DMS79 treated with DMSO at 0.1 percent for 48 hours (cell line): ENCODE measurements at regions not wholly inside any gene's neighbourhood (a gene's known extent, or its start where the extent isn't known, plus 50 kb on each side); places are given as distances from the start of the nearest gene placed in this dataset.
A peak's percentile ranks its signal among the peaks of the same experiment; 100 is the strongest.

Experiments used
- DNase-seq: peaks from one replicate; lab custom pipeline; 2025; lab: John Stamatoyannopoulos, UW

DNA sequence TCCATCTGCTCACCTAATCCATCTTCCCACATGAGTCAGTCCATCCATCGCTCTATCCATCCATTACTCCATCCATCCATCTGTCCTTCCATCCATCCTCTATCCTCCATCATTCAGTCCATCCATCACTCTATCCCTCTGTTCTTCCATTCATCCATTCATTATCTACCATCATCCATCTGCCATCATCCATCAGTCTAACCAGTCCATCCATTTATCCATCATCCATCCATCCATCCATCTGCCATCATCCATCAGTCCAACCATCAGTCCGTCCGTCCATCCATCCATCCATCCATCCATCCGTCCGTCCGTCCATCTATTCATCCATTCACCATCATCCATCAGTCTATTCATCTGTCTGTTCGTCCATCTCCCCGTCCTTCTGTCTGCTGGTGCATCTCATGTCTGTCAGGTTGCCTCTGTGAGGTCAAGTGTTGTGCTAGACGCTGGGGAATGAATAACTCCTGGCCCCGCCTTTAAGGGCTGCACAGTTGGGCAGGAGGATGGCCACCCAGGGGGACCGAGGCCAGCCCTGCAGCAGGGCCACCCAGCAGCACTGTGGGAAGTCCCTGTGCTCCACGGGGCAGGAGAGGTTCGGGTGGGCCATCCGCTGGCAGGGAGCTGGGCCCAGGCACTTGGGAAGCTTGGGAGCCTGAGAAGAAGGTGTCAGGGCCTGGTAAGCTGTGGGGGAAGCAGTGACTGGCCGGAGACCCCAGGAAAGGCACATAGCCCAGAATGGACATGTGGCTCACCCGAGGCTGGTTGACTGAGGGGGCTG lies 137.1 kb downstream of the CTTN start:
- no peak for DNase-seq

DNA sequence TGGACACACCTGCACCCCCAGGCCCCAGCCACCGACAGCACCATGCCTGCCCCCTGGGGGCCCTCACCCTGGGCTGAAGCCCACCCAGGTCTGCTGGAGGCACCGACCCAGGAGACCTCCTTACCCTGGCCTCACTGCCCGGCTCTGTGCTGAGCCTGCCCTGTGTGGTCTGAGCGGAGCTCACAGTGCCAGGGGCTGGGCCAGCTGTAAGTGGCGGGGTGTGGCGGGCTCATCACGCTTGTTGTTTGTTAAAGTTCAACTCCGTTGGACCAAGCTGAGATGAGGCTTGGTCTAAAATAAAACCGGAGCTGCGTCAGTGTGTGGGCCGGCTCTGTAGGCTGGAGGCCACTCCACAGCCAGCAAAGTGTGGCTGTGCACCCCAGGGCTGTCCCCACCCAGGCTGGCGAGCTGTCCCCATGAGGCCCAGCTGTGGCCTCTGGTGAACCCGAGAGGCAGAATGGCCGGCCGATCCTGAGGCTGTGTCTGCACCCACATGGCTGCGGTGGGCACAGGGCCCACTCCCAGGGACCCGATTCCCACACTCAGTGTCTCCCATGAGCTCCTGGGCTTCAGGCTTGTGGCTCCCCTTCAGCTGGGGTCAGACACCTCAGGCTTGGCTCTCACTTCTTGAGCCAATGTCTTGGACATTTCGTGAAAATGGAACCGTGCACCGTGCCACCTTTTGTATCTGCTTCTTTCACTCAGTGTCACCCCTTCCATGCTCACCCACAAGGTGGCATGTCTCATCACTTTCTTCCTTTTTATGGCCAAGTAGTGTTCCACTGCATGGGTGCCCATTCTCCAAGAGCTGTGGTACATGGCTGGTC lies 137.9 kb downstream of the CTTN start:
- no peak for DNase-seq

DNA sequence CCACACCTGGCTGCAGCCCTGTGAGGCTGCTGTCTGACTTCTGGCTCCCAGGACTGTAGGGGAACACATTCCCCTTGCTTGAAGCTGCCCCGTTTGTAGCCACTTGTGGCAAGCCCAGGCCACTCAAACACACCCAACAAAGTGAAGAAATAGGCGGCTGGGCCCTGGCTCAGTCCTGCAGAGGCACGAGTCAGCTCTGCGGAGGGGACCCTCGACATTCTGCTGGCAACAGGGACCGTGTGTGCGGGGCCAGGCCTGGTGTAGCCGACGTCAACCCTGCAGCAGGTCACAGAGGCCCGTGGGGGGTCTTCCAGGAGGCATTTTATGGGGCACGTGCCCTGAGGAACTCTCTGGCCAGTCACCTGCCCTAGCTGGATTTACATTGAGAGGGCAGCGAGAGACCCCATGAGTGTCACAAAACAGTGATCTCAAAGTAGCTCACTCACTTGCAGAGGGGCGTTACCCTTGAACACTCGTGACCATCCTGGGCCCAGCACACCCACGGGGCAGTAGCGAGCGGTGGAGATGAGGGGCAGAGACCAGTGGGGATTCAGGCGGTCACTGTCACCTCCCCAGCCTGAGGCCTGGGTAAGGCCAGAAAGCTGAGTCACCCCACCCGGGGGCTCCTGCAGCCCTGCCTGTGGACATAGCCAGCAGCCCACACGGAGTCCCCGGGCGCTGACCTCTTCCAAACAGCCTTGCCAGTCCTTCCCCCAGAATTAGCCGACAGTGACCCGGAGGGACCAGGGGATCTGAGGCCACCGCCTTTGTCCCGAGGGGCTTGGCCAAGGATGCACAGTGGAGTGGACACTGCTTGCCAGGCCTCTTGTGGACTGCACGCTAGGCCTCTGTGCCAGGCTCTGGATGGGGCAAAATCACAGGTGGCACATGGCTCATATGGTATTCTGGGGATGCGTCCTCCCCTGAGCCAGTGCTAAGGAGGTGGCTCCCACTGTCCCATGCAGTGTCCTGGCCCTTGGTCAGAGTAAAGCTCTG lies 139.5 kb downstream of the CTTN start:
- DNase-seq: no peak

DNA sequence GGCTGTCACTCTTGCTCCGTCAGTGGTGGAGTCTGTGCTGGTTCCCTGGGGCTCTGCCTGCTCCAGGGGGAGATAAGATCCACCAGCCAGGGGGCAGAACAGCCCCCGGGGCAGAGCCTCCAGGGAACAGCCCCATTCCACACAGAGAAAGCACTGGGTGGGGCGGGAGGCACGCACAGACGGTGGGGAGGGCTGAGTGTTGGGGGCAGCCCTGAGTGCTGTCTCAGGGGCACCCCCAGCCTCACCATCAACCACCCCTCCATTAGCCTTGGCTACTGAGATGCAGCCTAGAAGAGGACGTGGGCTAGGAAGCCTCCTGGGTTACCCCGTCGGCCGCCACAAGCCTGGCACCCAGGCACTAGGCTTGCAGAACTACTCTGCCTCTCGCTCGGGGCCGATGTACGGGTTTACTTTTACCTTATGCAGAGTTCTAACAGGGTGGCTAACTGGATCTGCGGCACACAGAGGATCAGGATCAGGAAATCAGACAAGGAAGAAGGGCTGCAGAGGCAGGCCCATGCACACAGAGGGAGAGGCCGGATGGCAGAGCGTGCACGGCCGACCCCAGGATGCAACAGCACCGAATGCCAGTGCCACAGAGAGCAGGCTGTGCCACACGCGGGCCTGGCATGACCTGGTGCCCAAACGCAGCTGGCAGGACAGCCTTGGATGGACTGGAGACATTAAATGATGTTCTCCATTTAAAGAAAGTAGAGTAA lies 140.5 kb downstream of the CTTN start:
- DNase-seq: no peak

DNA sequence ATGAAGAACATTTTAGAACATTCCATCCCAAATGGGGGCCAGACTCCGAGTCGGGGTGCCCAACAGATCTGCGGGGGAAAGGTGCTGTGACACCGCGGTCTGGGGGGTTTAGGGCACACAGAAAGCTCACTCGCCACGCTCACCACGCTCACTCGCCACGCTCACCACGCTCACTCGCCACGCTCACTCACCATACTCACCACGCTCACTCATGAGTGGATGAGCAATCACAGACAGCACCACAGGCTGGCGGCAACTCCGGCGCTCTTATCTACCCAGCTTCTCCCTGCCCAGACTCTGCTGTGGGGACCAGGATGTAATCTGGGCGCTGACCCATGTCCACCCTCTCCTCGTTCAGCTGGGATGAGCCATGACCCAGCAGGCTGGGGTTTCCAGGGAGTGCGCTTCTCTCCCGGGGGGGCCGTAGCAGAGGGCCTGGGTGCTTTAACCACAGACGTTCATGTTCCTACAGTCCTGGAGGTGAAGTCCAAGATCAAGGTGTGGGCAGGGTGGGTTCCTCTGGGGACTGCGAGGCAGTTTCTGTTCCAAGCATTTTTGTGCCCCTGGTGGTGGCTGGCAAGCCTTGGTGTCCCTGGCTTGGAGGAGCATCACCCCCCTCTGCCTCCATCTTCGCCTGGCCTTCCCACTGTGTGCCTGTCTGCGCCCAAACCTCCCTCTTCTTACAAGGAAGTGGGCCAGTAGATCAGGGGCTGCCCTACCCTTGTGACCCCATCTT lies 141.2 kb downstream of the CTTN start:
- no peak for DNase-seq

DNA sequence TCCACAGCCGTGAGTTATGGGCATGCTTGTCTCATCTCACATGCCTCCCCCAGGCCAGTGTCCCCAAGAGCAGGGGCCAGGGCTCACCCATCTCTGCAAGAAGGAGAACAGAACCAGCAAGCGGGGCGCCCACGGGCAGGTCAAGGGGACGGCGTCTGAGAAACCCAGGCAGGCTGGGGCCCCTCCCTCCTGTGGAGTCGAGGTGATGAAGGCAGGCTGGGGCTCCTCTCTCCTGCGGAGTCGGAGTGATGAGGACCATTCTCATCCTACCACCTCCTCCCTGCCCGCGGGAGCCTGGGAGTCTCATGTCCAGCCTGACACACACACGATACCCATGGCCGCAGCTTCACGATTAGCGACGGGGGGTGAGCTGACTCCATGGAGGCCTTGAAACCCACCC lies 141.9 kb downstream of the CTTN start:
- no peak for DNase-seq

DNA sequence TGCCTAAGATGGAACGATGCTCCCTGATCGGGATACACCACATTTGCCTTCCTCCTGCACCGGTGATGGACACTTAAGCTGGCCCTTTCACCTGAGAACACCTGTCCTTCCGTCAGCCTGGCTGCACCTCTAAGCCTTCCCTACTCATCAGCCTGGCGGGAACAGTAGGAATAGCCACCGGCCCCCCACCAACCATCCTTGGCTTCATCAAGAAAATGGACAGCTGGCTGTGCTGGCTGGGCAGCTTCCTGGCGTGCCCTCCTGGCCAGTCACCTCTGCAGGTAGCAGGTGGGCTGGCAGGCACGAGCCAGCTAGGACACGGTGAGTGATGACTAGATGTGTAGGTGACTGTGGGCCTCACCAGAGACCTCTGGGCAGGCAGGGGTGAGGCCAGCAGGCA lies 142.8 kb downstream of the CTTN start:
- no peak for DNase-seq

DNA sequence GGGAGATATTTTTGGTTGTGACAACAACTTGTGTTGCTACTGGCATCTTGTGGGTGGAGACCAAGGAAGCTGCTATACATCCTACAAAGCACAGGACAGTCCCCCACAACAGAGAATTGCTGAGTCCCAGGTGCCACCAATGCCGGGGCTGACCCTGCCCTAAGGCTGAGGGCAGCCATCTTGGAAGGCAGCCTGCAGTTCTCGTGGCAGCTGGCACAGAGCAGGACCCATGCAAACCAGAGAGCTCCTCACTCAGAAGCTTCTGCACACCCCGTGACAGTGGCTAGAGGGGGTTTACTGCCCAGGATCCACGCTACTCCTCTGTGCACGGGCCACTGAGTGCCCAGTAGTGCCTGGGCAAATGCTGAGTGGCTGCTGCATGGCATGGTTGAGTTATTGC lies 143.4 kb downstream of the CTTN start:
- no peak for DNase-seq

DNA sequence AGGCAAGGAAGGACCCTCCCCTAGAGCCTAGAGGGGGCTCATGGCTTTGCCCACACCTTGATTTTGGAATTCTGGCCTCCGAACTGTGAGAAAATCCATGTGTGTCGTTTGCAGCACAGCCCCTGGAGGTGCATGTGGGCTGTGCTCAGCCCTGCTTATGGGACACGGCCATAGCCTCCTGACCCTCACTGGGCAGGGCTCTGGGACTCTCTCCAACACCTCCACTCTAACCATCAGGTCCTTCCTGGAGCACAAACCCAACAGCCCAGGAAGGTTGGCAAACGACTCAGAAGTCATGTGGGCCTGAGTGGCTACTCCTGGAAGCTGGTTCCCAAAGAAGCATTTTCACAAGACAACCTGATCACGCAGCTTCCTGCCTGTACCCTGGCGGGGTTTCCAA lies 144.1 kb downstream of the CTTN start:
- no peak for DNase-seq

DNA sequence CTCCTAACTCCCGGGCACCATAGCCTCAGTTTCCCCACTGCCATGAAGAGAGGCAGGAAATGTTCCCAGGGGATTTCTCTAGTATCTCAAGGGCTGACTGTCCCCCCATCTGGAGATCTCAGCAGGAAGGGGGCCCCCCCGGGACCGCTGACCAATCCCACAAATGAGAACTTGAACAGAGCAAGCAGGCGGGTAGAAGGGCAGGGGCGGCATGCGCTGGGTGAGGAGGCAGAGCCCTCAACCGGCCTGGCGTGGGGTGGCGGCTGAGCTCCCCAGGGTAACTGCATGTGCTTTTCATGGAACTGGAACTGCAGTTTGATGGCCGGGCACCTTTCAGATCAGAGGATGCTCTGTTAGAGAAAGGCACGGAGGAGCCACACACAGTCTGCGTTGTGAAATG lies 144.5 kb downstream of the CTTN start:
- no peak for DNase-seq

DNA sequence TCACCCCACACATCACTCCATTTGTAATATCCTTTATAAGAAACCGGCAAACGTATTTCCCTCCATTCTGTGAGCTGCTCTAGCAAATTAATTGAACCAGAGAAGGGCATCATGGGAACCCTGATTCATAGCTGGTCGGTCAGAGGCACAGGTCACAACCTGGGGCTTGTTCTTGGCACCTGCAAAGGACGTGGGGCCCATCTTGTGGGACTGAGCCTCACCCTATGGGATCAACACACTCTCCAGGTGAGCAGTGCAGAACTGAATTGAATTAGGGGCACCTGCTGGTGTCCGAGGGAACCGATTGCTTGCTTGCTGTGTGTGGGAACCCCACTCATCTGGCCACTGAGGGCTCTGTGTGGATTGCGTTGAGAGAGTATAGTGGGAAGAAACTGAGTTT lies 145.3 kb downstream of the CTTN start:
- DNase-seq: no peak

DNA sequence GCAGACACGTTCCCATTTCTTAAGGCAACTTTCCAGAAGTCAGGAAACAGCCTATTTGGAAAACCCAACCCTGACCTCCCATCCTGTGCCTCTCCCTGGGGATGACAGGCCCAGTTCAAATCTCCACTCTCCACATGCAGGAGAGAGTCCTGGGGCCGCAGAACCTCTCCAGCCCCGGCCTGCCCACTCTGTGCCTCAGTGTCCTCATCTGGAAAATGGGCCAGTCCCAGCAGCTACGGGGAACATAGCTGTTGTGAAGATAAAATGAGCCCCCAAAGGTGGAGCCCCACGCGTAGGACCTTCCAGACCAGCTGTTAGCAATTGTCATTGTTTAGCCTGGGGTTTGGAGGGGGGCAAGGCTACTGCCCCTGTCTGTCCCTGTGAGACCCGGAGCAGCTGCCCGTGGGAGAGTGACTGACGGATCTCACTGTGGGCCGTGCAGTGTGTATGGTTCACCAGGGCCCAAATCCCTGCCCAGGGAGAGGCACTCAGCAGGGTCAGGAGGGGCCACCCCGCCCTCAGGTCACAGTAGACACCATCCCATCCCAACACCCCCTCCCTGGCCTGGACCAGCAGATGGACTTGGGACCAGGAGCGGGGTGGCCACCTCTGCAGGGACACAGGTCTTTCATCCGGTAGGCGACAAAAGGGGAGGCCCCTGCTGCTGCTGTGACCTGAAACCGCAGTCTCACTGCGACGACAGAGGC lies 145.9 kb downstream of the CTTN start:
- no peak for DNase-seq

DNA sequence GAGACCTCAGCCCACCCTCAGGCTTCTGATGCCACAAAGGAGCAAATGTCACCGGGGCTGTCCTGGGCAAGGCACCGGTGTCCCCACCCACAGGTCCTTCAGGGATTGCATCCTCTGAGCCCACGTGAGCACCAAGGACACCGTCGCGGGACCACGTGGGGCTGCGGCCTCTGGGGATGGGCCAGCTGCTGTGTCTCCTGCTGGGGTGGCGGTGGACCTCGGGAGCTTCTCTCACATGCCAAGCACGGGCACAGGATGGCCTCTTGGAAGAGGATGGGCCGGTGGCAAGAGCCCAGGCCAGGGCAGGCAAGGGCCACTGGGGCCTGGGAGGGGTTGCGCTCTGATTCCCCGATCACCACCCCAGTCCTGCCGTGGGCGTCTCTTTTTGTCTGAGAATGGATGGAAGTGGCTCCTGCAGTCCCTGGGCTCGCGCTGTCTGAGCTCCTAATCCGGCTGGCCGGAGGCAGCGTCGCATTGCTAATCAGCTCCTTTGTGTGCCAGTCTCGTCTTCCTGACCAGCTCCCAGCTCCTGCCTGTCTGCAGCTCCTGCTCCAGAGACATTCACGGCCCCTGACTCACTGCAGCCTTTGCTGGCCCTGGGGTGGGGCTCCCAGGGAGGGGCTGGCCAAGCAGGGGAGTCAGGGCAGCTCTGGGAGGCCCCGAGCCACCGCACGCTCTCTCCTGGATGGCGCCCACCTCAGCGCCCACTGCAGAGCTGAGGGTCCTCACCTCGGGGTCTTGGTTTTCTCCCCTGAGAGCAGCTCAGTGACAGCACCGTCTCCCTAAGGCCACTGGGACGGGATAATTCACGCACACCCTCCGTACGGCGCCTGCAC lies 146.7 kb downstream of the CTTN start:
- DNase-seq: no peak

DNA sequence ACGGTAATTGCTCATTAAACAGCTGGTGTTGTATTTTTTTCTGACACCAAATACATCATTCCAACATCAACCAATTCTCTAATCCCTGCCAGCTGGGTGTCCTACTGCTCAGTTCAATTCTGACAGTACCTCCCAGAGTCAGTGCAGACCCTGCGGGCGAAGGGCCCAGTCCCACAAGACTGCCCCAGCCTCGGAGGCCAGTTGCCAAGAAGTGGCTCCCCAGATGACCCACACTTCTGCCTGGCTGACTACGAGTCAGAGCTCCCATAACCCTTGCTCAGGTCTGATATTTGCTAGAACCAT lies 147.2 kb downstream of the CTTN start:
- no peak for DNase-seq

DNA sequence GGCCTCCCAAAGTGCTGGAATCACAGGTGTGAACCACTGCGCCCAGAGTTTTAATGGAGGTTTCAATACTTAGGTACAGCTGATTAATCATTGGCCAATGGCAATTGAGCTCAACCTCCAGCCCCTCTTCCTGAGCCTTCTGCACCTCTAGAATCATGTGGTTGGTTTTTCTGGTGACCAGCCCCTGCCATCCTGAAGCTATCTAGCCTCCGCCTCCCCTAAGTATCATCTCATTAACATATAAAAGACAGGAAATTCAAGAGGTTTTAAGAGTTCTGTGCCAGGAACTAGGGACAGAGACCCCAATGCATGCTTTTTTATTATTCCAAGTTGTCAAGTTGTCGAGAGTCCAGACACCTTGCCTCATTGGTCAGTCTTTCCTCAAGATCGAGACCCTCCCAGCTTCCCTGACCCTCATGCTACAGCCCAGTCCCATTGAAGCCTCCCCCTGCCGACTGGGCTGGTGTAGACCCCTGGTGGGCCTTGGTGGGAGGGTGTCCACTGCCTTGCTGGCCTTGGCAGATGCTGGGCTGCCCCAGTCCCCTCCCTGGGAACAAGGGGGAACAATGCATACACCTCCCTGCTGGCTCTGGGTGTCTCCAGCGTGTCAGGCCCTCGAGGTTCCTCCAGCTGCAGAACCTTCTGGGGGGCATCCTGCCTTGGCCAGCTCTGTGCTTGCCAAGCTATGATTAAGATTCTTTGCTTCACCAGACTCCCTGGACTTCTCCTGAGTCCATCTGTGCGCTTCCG lies 148.0 kb downstream of the CTTN start:
- DNase-seq: no peak

DNA sequence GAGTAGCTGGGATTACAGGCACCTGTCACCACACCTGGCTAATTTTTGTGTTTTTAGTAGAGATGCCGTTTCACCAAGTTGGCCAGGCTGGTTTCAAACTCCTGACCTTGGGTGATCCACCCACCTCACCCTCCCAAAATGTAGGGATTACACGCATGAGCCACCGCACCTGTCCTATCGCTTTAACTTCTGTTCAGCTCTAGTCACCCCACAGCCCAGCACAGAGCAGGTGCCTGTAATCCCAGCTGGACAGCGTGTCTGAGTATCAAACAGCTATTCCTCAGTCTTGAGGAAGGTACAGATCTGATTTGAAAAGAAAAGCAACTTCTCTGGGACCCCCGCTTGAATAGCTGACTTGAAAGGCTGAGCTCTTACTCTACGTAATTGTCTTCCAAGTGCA lies 149.1 kb downstream of the CTTN start:
- DNase-seq: no peak

DNA sequence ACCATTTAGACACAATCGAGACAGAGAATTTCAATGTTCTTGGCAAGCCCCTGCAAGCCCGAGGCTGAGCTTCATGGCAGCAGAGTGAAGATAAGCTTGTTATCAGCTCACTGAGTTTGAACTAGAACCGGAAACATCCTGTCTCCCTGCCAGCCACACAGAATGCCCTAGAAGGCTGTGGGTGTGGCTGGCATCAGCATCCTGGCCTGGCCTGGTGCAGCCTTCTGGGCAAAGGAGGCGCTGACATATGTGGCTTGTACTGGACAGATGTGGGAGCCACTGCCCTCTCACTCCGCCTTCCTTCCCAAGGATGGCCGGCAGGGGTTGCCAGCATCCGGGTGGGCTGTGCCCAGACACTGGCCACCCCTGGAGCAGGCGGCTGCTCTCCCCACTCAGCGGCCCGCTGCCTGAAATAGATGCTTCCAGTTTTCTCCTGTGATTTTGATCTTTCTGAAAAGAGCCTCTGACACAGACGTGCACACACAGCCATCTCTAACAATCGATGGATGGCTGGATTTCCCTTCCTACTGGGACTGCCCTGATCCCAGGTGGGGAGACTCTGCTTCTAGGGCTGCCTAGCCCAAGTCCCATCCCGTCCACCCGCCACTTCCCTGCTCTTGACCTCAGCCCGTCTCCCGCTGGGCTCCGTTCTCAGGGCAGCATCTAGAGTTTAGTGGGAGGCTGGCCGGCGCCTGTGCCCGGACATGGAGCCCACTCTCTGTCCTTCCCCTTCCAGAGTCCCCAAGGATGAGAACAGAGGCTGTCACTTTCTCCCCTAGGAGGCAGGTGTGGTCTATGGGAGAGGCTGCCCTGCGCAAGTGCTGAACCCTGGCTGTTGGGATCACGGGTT lies 149.7 kb downstream of the CTTN start:
- DNase-seq: peak; percentile 92

DNA sequence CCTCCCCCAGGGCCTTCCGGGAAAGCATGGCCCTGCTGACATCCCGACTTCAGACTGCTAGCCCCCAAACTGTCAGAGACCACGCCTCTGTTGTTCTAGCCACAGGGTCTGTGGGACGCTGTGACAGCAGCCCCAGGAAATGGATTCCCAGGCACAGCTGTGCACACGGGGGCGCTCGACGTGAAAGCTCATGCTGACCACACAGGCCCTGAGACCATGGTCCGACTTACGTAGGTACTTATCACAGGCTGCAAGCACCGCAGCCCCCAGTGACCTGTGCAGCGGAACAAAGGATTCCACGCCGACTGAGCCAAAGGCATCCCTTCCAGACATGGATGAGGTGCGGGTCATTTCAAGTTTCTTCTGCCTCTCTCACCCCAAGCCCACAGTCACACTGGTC lies 150.6 kb downstream of the CTTN start:
- DNase-seq: no peak
